DMS114 treated with DMSO at 0.1 percent for 48 hours (cell line): ENCODE measurements at regions not wholly inside any gene's neighbourhood (a gene's known extent, or its start where the extent isn't known, plus 50 kb on each side); places are given as distances from the start of the nearest gene placed in this dataset.
"Not testable (repeated sequence)": the region's sequence is repeated elsewhere in the genome, so short reads cannot be mapped to it uniquely, and the experiment has no call there.

Experiments used
- DNase-seq: peaks from one replicate; lab custom pipeline; 2025; ENCODE audit not compliant: unreplicated experiment; lab: John Stamatoyannopoulos, UW

DNA sequence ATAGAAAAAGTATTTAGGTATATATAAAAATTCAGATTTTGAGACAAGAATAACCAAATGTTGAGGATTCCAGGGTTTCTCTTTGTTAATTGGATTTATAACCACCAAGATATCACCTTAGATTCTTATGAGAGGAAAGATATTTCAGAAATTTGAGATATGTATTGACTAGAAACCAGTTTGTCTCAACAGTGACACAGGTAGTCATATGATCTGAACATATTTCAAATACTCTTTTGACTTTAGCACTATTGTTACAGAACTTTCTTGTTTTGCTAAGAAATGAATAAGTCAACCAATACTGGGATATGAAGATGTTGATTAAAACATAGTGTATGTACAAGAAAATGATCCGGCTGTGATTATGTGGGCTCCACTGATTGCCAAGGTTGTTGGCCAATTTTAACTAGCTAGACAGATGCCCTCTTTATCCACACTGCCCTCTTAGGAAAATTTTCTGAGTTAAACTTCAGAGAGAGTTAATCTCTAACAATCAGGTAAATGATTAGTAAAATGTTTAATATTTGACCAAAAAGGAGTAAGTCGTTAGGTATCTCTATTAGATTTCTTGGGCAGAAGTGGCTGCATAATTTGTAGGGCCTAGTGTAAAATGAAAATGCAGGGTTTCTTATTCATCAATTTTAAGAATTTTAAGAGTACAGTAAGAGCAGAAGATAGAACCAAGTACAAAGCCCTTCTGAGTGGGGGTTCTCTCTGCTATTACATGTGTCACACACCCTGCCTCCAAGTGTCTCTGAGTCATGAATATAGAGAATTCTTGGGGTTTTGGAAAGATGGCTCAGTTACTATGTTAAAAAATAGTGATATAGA lies 376.0 kb downstream of the TFEC start:
- DNase-seq = no peak

DNA sequence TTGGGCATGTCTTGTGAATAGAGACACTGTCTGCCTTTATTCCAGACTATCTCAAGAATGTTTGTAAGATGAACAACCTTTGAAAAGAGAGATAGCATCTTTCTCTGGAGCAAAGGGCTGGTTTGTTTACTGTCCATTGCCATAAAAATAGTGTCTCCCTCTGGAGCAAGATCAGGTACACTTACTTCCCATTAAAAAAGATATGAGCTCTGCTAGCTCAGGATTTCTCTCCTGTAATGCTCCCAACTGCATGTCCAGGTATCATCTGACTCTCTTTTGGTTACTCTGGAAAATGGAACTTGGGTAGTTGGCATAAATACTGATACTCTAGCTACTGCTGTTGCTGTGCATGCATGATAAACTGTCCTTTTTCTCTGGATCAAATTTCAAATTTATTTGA lies 381.1 kb downstream of the TFEC start:
- no peak for DNase-seq

DNA sequence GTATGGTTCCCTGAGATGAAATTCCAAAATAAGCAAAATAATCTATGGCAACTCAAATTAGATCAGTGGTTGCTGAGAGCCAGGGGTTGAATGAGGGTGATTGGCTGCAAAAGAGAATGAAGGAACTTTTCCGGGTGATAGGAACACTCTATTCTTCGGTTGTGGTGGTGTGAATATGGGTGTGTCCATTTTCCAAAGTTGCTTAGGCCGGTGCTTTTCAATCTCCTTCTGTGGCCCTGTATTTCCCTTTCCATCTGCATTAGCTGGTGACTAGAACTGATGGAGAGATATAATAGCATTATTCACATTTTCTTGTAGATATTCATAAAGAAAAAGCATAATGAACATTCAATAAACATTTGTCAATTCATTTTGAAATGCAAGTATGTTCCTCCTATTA lies 382.9 kb downstream of the TFEC start:
- no peak for DNase-seq

DNA sequence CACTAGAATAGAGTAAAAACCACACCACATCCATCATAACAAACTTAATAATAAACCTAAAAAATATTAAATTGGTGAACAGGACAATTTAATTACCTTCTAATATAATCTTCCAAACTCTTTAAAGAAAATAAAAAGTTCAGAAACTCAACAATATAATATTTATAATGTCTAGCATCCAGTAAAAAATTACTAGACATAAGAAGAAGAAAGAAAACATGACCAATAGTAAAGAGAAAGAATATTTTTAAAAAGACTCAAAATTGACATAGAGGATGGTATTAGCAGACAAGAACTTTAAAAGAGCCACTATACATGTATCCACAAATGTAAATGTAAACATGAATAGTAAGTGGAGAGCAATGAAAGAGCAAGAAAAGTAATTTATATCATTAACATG lies 388.4 kb downstream of the TFEC start:
- no peak for DNase-seq

DNA sequence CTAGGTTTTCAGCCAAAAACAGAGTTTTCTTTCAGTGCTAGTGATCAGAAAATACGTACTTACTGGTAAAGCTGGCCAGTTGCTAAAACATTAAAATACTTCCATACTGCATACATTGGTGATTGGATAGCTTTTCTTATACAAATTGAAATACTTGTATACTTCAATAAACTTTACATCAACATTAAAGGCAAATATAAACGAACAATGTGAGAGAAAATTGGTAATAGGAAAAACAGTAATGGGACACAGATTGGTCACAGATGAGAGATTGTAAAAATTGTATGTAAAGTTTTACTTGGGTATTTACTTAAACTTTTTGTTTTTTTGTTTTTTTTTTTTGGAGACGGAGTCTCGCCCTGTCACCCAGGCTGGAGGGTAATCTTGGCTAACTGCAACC lies 391.7 kb downstream of the TFEC start:
- DNase-seq = no peak

DNA sequence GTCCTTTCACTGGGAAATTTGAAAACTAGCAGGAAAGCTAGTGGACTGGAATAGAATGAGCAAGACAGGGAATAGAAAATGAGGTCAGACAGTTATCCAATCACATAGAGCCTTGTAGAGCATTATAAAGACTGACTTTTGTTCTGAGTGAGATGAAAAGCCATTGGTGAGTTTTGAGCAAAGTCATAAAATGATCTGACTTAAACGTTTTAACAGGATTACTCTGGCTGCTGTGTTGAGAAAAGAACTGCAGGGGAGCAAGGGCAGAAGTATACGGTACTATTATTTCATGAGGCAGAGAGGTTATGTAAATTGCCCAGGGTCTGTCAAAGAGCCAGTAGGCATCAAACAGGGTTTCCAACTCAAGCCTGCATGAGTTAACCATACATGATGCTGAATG lies 393.4 kb downstream of the TFEC start:
- DNase-seq = no peak

DNA sequence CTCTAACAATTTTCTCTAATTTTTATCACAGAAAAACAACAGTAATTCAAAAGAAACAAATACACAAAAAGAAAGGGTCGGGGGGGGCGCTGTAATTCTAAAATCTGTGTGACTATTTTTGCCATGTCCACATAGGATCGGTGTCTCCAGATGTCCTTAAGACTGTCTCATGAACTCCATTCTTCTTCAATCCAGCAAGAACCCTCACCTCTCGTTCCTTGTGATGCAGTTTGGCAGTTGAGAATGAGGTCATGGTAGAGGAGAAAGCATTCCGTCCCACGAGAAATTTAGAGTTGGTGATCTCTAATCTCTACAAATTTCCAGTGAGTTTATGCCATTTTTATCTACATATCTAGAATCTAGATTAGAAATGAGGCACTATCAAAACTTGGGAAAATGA lies 394.7 kb downstream of the TFEC start:
- DNase-seq = no peak

DNA sequence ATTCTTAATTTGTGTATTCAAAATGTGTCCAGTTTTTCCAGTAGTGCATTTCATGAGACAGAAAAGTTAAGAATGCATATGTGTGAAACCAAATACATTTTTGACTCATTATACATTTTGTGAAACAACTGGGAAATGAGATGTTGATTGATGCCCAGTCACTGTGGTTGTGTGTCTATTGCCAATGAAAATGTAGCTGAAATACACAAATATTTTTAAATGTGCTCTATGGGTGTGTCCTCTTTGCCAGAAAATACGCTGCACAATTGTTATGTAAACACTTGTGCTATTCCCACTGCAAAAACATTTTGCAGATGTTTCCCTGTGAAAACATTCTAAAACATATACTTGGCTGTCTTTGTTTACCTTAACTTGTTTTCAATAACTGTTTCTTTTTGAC lies 395.2 kb downstream of the TFEC start:
- DNase-seq = no peak

DNA sequence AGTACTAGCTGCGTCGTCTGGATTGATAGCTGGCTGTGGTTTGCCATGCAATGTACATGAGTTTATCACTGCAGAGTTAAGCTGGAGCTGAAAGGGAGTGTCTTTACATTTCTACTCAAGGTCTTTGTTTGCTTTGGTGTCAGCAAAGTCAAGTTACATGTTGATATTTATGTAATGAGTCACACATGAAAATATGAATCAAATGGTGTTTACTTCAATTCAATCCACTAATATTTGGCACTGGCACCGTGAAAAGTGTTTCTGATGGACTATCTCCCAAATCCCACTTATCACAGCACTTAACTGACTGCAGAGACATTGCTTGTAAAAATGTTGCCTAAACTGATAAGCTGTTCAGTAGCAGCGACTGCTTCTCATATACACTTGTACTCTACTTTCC lies 395.9 kb downstream of the TFEC start:
- DNase-seq = no peak

DNA sequence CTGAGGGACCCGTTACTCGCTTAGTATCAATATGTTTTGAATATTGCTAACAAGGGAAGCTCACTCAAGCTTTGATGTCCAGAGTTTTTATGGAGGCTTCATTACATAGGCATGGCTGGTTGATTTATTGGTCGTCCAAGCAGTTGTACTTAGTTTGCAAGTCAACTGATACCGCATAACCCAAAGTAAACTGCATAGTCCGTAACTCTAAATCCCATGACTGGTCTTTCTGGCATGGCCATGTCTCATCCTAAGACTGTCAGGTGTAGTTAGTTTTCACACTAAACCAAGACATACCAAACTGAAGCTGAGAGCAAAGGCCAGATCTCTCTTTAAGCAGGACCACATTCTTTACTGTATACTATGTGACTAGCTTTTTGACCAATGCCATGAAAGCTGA lies 397.9 kb downstream of the TFEC start:
- no peak for DNase-seq

DNA sequence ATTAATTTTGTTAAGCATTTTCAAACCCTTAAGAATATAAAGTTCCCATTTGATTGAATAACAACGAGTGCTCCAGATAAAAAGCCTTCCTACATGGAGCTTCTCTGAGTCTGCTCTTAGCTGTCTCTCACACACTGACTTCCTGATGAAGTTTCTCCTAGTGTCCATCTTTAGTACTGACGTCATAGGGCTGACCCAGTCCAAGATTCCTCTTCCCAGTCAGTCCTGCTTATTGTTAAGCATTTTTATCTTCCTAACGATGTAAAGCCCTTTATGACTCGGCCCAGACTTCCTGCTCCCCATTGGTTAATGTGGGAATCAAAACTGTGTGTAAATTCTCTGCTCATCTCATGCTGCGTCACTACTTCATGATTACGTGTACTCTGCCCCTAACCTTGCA lies 398.8 kb downstream of the TFEC start:
- no peak for DNase-seq

DNA sequence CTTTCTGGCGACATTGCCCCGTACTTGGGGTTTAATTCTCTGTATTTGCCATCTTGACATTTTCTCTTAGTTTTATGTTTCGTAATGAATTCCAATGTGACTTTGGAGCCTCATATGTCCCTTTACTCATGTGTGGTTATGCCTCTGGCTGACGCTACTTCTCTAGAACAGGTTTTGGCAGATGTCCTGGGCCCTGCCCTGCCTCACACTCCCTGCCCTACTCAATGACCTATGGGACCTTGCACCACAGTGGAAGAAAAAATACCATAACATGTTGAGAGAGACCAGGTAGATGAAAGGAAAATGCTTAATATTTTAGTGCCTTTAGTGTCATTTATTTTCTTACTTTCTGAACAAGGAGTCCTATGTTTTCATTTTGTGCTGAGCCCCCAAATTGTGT lies 400.5 kb downstream of the TFEC start:
- DNase-seq = no peak

DNA sequence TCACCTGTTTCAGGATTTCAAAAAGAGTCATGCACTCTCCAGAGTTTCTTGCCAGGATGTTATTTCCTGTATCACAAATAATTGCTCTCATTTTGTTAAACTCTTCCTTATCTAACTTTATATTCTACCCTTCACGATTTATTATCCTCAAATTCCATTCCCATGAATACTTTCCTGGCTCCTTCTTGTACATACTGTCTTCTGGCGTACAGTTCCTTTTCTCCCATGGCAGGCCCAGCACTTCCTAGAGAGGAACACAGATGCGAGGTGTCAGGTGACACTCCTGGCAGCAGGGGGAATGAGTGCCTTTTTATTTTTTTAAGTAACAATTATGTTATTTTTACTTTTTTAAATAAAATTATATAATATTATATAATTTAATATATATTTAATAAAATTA lies 411.9 kb downstream of the TFEC start:
- DNase-seq = no peak

DNA sequence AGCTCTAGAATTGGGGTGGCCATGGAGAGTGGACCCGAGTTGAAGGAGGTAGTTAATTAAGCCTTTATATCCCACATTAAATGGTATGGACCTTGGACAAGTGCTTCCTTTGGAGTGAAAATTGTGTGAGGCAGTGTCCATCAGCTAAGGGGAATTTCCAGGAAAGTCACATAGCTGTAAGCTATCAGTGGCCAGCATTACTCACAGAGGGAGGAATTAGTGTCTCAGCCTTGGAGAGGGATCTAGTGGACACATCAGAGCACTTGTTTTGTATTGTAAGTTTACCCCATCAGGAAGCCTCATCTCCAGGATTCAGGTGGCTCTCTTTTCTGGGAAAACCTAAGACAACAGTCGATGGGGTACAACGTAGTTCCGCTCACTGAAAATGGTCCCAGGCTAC lies 416.7 kb downstream of the TFEC start:
- DNase-seq = no peak

DNA sequence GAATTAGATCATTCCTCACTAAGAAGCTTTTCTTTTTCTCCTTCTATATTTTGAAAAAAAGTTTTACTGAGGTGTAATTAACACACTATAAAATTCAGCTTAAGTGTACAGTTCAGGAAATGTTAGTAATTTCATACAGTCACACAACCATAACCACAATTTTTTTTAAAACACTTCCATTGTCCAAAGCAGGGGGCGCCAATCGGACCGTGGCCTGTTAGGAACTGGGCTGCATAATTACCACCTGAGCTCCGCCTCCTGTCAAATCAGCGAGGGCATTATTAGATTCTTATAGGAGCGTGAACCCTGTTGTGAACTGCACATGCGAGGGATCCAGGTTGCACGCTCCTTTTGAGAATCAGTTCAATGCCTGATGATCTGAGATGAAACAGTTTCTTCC lies 427.1 kb downstream of the TFEC start:
- DNase-seq = no peak

DNA sequence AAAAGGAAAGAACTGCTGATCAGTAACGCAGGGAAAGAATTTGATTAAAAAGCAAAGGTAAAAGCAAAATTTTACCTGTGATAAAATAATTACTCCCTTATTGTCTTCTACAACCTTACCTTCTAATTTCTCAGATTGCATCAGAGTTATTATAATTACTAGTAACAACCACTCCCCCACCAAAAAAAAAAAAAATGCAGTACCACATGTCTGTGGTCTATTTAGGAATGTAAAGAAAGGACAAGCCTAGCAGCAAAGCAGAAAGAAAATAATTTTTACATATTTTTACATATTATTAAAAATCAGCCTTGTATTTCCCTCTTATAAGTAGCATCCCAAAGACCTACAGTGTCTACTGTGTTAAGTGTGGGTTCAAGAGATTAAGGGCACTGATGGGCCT lies 430.4 kb downstream of the TFEC start:
- DNase-seq = no peak

DNA sequence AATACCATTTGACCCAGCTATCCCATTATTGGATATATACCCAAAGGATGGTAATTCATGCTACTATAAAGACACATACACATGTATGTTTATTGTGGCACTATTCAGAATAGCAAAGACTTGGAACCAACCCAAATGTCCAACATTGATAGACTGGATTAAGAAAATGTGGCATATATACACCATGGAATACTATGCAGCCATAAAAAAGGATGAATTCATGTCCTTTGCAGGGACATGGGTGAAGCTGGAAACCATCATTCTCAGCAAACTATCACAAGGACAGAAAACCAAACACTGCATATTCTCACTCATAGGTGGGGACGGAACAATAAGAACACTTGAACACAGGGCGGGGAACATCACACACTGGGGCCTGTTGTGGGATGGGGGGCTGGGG lies 431.4 kb downstream of the TFEC start:
- not testable (repeated sequence) for DNase-seq

DNA sequence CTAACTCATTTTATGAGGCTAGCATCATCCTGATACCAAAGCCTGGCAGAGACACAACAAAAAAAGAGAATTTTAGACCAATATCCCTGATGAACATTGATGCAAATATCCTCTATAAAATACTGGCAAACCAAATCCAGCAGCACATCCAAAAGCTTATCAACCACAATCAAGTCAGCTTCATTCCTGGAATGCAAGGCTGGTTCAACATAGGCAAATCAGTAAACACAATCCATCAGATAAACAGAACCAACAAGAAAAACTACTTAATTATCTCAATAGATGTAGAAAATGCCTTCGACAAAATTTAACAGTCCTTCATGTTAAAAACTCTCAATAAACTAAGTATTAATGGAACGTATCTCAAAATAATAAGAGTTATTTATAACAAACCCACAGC lies 433.3 kb downstream of the TFEC start:
- DNase-seq = not testable (repeated sequence)

DNA sequence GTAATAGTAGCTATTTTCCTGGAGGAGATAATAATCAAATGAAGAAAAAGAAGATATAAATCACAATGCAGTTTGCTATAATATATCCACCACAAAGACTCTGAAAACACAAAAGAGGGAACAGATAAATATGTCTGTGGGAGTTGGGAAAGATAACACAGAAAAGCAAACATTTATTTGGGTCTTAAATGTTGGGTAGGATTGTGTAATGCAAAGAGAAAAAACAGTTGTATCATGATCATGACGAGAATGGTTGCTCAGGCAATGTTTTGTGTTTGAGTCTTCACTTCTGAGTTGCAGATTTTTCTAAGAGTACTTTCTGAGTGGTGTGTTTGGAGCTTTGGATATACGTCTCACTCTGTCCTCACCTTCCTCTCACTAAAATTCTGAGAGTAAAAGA lies 437.5 kb downstream of the TFEC start:
- no peak for DNase-seq

DNA sequence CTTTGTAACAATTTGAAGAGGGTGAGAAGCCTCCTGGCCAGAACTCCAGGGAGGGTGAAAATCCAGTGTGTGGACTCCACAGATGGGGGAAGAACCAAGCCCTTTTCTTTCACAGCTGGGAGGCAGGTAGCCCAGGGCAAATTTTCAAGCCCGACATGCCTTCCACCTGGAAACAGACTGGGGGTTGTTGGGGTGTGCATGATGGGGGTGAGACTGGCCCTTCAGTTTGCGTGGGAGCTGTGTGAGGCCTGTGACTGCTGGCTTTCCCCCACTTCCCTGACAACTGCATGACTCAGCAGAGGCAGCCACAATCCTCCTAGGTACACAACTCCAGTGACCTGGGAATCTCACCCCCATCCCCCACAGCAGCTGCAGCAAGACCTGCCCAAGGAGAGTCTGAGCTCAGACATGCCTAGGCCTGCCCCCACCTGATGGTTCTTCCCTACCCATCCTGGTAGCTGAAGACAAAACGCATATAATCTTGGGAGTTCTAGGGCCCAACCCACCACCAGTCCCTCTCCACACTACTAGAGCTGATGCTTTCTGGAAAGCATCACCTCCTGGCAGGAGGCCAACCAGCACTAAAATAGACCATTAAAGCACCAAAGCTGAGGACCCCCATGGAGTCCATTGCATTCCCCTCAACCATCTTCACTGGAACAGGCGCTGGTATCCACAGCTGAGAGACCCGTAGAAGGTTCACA lies 445.4 kb downstream of the TFEC start:
- DNase-seq = no peak

DNA sequence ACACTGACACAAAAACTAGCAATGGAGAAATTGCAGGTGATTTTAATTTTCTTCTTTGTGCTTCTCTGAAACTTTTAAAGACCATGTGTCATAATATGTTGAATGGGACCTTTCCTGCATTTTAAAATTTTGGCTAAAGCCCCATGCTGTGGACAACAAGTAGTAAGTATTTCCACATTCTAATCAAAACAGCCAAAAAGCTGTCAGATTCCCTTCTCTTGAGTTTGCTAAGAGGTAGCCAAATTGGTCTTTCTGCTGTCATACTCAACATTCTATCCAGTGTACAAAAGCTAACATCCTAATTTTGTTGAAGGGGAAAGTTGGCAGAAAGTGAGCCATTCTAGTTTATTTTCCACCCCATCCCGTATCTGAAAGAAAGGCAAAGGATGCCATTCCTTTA lies 447.6 kb downstream of the TFEC start:
- no peak for DNase-seq

DNA sequence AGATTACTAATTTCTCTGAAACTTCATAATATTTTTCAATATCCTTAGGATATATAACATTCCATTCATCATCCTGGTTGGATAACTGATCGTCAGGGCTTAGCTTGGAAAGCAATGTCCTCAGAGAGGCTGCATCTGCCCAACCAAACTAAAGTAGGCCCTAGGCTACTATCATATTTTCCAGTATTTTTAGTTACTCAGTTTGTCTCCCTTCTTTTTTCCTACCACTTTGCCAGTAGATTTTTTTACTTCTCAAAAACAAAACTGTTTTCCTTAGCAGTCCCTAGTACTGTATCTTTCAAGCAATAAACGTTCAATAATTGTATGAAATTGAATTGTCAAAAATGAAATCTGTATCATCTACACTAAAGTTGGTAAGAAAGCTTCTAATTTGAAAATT lies 452.0 kb downstream of the TFEC start:
- no peak for DNase-seq
